ENCODE measurements at regions not wholly inside any gene's neighbourhood (a gene's known extent, or its start where the extent isn't known, plus 50 kb on each side); places are given as distances from the start of the nearest gene placed in this dataset.

DNA sequence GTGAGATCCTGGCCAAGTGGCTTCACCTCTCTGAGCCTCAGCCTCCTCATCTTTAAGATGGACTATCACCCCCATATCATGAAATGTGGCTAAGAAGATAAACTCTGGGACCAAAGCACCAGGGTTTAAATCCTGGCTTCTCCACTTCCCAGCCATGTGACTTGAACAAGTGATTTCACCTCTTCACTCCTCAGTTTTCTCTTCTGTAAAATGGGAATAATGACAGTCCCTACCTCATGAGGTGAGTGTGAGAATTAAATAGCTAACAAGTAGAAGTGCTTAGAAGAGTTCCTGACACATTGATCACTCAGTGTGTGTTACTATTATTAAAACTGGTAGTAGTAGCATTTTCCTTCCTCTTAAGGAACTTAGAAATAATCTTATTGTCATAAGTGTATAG lies 516.9 kb upstream of the SULF2 start:
- TF ChIP-seq CTCF (IDR thresholded peaks at IDR 0.05): no peak
- TF ChIP-seq POLR2A (IDR thresholded peaks at IDR 0.05): no peak

Data from body of pancreas (tissue), 4 donors.